PC-3 (cell line): ENCODE measurements at regions not wholly inside any gene's neighbourhood (a gene's known extent, or its start where the extent isn't known, plus 50 kb on each side); places are given as distances from the start of the nearest gene placed in this dataset.
"Not testable (repeated sequence)": the region's sequence is repeated elsewhere in the genome, so short reads cannot be mapped to it uniquely, and the experiment has no call there.

Experiments
- ATAC-seq: fragments of 200-7000 bp; cut with Tn5 transposase; 2 replicates; pipeline ENCODE4 v1.9.1; 2020; ENCODE audit warnings: mild to moderate bottlenecking, moderate library complexity
- BruUV-seq: library from RNA; stranded (reverse); fragments of 400-500 nt; replicated peaks from 2 replicates; lab custom pipeline; 2021; lab: Mats Ljungman, UMichigan
- CTCF ChIA-PET: fragments of 300-600 bp; sonication (Branson Sonifier 250); formaldehyde crosslinking; loops from one replicate; lab custom pipeline; 2022; ENCODE audit warnings: antibody characterized with exemption; lab: Charles Lee
- POLR2A ChIA-PET: fragments of 300-600 bp; sonication (Branson Sonifier 250); formaldehyde crosslinking; loops from one replicate; lab custom pipeline; 2022; ENCODE audit warnings: antibody characterized with exemption; ENCODE audit not compliant: unreplicated experiment; lab: Charles Lee
- DNase-seq: peaks from one replicate; pipeline ENCODE4 v3.0.0-alpha.2; 2015
- H2AFZ ChIP-seq: fragments of 300-600 bp; sonication (generic); 2 replicates; pipeline ENCODE4 v1.6.0; 2016; ENCODE audit warnings: antibody characterized with exemption, low read length
- H3F3A ChIP-seq: fragments of 300-600 bp; sonication (generic); one replicate; pipeline ENCODE4 v1.6.0; 2017; ENCODE audit warnings: antibody characterized with exemption, low read length, control low read depth, mild to moderate bottlenecking; ENCODE audit not compliant: unreplicated experiment
- H3K27ac ChIP-seq: fragments of 300-600 bp; sonication (generic); 2 replicates; pipeline ENCODE4 v1.5.1; 2016; ENCODE audit warnings: mild to moderate bottlenecking, low read length
- H3K27me3 ChIP-seq: fragments of 300-600 bp; sonication (generic); 2 replicates; pipeline ENCODE4 v1.6.1; 2016; ENCODE audit warnings: low read length, mixed read lengths
- H3K36me3 ChIP-seq: fragments of 300-600 bp; sonication (generic); 2 replicates; pipeline ENCODE4 v1.6.1; 2016; ENCODE audit warnings: low read depth, mixed run types, low read length, mixed read lengths
- H3K4me1 ChIP-seq: fragments of 300-600 bp; sonication (generic); 2 replicates; pipeline ENCODE4 v1.5.1; 2016; ENCODE audit warnings: low read length; ENCODE audit not compliant: insufficient read depth
- H3K4me2 ChIP-seq: fragments of 300-600 bp; sonication (generic); 2 replicates; pipeline ENCODE4 v1.6.0; 2016; ENCODE audit warnings: low read length
- H3K4me3 ChIP-seq: fragments of 300-600 bp; sonication (generic); 2 replicates; pipeline ENCODE4 v1.5.1; 2016; ENCODE audit warnings: mild to moderate bottlenecking, low read length, mixed read lengths
- H3K79me2 ChIP-seq: fragments of 300-600 bp; sonication (generic); 2 replicates; pipeline ENCODE4 v1.6.1; 2017; ENCODE audit warnings: low read length, mixed read lengths
- H3K9ac ChIP-seq: fragments of 300-600 bp; sonication (generic); 2 replicates; pipeline ENCODE4 v1.6.0; 2016; ENCODE audit warnings: mild to moderate bottlenecking, low read length
- H3K9me2 ChIP-seq: fragments of 300-600 bp; sonication (generic); replicated peaks from 2 replicates; pipeline ENCODE4 v1.6.1; 2016; ENCODE audit warnings: mixed run types, low read length, mixed read lengths
- H3K9me3 ChIP-seq: fragments of 300-600 bp; sonication (generic); 2 replicates; pipeline ENCODE4 v1.6.1; 2016; ENCODE audit warnings: low read length, mixed read lengths
- H4K20me1 ChIP-seq: fragments of 300-600 bp; sonication (generic); 2 replicates; pipeline ENCODE4 v1.6.1; 2016; ENCODE audit warnings: low read length, mixed read lengths
- intact Hi-C: fragments of 100-400 bp; cut with micrococcal nuclease; formaldehyde crosslinking; loops from 2 replicates; pipeline ENCODE4 v1.9.0; 2023

GRCh38 chr21:9791453-9791852 lies 729.9 kb upstream of the TPTE start:
- intact Hi-C loops, CTCF ChIA-PET, H3K4me3 ChIP-seq, ATAC-seq, H3K4me2 ChIP-seq, H3K9me2 ChIP-seq, H3K36me3 ChIP-seq, DNase-seq, H3K4me1 ChIP-seq, H3F3A ChIP-seq, H4K20me1 ChIP-seq, H3K9ac ChIP-seq, H3K27ac ChIP-seq, H3K79me2 ChIP-seq, H3K27me3 ChIP-seq, BruUV-seq, POLR2A ChIA-PET, H2AFZ ChIP-seq: not testable (repeated sequence)
- peaks cover 42% of the 10 kb centered on the region for H3K9me3 ChIP-seq

GRCh38 chr21:9795291-9795690 lies 726.1 kb upstream of the TPTE start:
- H3K36me3 ChIP-seq, H4K20me1 ChIP-seq, H3K4me1 ChIP-seq, H2AFZ ChIP-seq, H3K4me3 ChIP-seq, POLR2A ChIA-PET, H3K27me3 ChIP-seq, H3K9me2 ChIP-seq, H3K4me2 ChIP-seq, BruUV-seq, intact Hi-C loops, H3K27ac ChIP-seq, ATAC-seq, H3K9ac ChIP-seq, H3F3A ChIP-seq, CTCF ChIA-PET, H3K79me2 ChIP-seq: not testable (repeated sequence)
- DNase-seq, result peak; percentile 1
- H3K9me3 ChIP-seq, result peaks cover 36% of the 10 kb centered on the region

- BruUV-seq, CTCF ChIA-PET, ATAC-seq, H3K27me3 ChIP-seq, H3K4me2 ChIP-seq, H3K79me2 ChIP-seq, H2AFZ ChIP-seq, H3F3A ChIP-seq, H4K20me1 ChIP-seq, H3K9ac ChIP-seq, POLR2A ChIA-PET, H3K9me2 ChIP-seq, H3K4me1 ChIP-seq, H3K27ac ChIP-seq, intact Hi-C loops, H3K4me3 ChIP-seq, H3K36me3 ChIP-seq: not testable (repeated sequence)
- peak; percentile 1 for DNase-seq
- peaks cover 35% of the 10 kb centered on the region for H3K9me3 ChIP-seq
These were observed 725.1 kb upstream of the TPTE start for GRCh38 chr21:9796293-9796692.

GRCh38 chr21:9807675-9808074 lies 713.7 kb upstream of the TPTE start:
- H2AFZ ChIP-seq, H3F3A ChIP-seq, intact Hi-C loops, ATAC-seq, H3K4me1 ChIP-seq, H3K9me3 ChIP-seq, DNase-seq, H3K9me2 ChIP-seq, H3K27me3 ChIP-seq, POLR2A ChIA-PET, H3K27ac ChIP-seq, H3K36me3 ChIP-seq, H3K4me2 ChIP-seq, H4K20me1 ChIP-seq, H3K4me3 ChIP-seq, CTCF ChIA-PET, H3K9ac ChIP-seq, H3K79me2 ChIP-seq, BruUV-seq: not testable (repeated sequence)

GRCh38 chr21:9811223-9812004 lies 710.0 kb upstream of the TPTE start:
- H3F3A ChIP-seq, H3K27me3 ChIP-seq, ATAC-seq, POLR2A ChIA-PET, H3K9ac ChIP-seq, H4K20me1 ChIP-seq, H3K9me3 ChIP-seq, H3K79me2 ChIP-seq, intact Hi-C loops, H3K9me2 ChIP-seq, H3K27ac ChIP-seq, BruUV-seq, H3K4me3 ChIP-seq, H3K36me3 ChIP-seq, H3K4me1 ChIP-seq, H2AFZ ChIP-seq, H3K4me2 ChIP-seq, DNase-seq, CTCF ChIA-PET: not testable (repeated sequence)

- H3K27ac ChIP-seq, H3K4me2 ChIP-seq, POLR2A ChIA-PET, H3K4me1 ChIP-seq, H4K20me1 ChIP-seq, H3K9me2 ChIP-seq, H3K9ac ChIP-seq, H3K79me2 ChIP-seq, DNase-seq, CTCF ChIA-PET, intact Hi-C loops, H3K9me3 ChIP-seq, ATAC-seq, BruUV-seq, H3K27me3 ChIP-seq, H3F3A ChIP-seq, H2AFZ ChIP-seq, H3K36me3 ChIP-seq, H3K4me3 ChIP-seq: not testable (repeated sequence)
These were observed 708.9 kb upstream of the TPTE start for GRCh38 chr21:9812507-9812906.
